HL-60 (cell line): ENCODE measurements at regions not wholly inside any gene's neighbourhood (a gene's known extent, or its start where the extent isn't known, plus 50 kb on each side); places are given as distances from the start of the nearest gene placed in this dataset.
A peak's percentile ranks its signal among the peaks of the same experiment; 100 is the strongest.

ENCODE experiments used
- DNase-seq, 2 experiments: peaks; one replicate each; pipeline ENCODE4 v3.0.0-alpha.2; 2010 to 2020; ENCODE audit warnings: low read depth in 1 of 2, low spot score in 1 of 2
- H3K27ac ChIP-seq: fragments of 250-450 bp; sonication (Bioruptor Pico); replicated peaks from 2 replicates; pipeline ENCODE4 v1.5.1; 2020; ENCODE audit warnings: mild to moderate bottlenecking, moderate library complexity
- H3K27me3 ChIP-seq: fragments of 250-450 bp; sonication (Bioruptor Pico); 2 replicates; pipeline ENCODE4 v1.5.1; 2021; ENCODE audit warnings: mild to moderate bottlenecking, moderate library complexity; ENCODE audit not compliant: insufficient read depth, poor library complexity, severe bottlenecking
- H3K4me3 ChIP-seq: replicated peaks from 2 replicates; pipeline ENCODE4 v1.5.1; 2011; ENCODE audit warnings: mild to moderate bottlenecking, control low read depth, low read length; ENCODE audit not compliant: insufficient read depth
- GABPA ChIP-seq: IDR thresholded peaks from 2 replicates; pipeline ENCODE4 v1.6.1; 2012; ENCODE audit warnings: low read depth
- POLR2AphosphoS5 ChIP-seq: IDR thresholded peaks from 2 replicates; pipeline ENCODE4 v1.6.1; 2012; ENCODE audit warnings: low read depth
- SPI1 ChIP-seq: IDR thresholded peaks from 2 replicates; pipeline ENCODE4 v1.6.1; 2012; ENCODE audit warnings: low read depth, mild to moderate bottlenecking, borderline replicate concordance
- TF ChIP-seq, protein P1 (sequence below): IDR thresholded peaks from 2 replicates; pipeline ENCODE4 v1.6.1; 2012; ENCODE audit warnings: low read depth; ENCODE audit not compliant: insufficient replicate concordance
- TF ChIP-seq, protein P2 (sequence below): IDR thresholded peaks from one replicate; pipeline ENCODE4 v1.5.1; 2011; ENCODE audit warnings: low read length, control low read depth, inconsistent platforms; ENCODE audit not compliant: insufficient read depth

DNA sequence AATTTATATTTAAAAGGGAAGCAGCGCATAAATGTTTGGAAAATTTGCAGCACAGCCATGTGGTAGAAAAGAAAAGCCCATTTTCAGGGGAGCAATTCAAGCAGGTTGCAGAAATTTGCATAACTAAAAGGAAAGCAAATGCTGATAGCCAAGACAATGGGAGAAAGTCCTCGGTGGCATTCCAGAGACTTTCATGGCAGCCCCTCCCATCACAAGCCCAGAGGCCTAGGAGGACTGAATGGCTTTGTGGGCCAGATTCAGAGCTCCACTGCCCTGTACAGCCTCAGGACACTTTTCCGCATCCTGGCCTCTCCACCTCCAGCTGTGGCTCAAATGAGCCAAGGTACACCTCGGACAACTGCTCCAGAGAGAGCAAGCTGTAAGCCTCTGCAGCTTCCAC, 462.9 kb downstream of the CDK5RAP2 start:
- DNase-seq: no peak
- no peak for TF ChIP-seq POLR2AphosphoS5
- TF ChIP-seq GABPA: no peak
- TF ChIP-seq, protein P1, sequence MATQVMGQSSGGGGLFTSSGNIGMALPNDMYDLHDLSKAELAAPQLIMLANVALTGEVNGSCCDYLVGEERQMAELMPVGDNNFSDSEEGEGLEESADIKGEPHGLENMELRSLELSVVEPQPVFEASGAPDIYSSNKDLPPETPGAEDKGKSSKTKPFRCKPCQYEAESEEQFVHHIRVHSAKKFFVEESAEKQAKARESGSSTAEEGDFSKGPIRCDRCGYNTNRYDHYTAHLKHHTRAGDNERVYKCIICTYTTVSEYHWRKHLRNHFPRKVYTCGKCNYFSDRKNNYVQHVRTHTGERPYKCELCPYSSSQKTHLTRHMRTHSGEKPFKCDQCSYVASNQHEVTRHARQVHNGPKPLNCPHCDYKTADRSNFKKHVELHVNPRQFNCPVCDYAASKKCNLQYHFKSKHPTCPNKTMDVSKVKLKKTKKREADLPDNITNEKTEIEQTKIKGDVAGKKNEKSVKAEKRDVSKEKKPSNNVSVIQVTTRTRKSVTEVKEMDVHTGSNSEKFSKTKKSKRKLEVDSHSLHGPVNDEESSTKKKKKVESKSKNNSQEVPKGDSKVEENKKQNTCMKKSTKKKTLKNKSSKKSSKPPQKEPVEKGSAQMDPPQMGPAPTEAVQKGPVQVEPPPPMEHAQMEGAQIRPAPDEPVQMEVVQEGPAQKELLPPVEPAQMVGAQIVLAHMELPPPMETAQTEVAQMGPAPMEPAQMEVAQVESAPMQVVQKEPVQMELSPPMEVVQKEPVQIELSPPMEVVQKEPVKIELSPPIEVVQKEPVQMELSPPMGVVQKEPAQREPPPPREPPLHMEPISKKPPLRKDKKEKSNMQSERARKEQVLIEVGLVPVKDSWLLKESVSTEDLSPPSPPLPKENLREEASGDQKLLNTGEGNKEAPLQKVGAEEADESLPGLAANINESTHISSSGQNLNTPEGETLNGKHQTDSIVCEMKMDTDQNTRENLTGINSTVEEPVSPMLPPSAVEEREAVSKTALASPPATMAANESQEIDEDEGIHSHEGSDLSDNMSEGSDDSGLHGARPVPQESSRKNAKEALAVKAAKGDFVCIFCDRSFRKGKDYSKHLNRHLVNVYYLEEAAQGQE: no peak
- no peaks in the 10 kb centered on the region for H3K27me3 ChIP-seq
- H3K4me3 ChIP-seq: no peak overlapping the region
- no peak overlapping the region for H3K27ac ChIP-seq

DNA sequence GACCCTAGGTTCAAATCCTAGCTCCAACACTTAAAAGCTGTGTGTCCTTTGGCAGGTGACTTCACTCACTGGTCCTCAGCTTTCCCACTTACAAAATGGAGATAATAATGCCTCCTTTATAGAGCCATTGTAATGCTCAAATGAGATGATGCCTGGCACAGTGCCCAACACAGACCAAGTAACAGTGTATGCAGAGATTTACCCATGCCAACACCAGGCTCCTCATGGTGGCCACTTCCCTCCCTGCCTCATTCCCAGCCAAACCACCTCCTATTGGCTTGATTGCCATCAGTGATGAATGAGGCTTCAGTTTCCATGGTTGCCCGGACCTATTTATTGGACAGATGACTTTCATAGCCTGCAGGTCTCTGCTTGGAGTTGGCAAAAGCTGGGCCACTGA, 469.4 kb downstream of the CDK5RAP2 start:
- DNase-seq: no peak
- TF ChIP-seq POLR2AphosphoS5: no peak
- TF ChIP-seq, protein P2, sequence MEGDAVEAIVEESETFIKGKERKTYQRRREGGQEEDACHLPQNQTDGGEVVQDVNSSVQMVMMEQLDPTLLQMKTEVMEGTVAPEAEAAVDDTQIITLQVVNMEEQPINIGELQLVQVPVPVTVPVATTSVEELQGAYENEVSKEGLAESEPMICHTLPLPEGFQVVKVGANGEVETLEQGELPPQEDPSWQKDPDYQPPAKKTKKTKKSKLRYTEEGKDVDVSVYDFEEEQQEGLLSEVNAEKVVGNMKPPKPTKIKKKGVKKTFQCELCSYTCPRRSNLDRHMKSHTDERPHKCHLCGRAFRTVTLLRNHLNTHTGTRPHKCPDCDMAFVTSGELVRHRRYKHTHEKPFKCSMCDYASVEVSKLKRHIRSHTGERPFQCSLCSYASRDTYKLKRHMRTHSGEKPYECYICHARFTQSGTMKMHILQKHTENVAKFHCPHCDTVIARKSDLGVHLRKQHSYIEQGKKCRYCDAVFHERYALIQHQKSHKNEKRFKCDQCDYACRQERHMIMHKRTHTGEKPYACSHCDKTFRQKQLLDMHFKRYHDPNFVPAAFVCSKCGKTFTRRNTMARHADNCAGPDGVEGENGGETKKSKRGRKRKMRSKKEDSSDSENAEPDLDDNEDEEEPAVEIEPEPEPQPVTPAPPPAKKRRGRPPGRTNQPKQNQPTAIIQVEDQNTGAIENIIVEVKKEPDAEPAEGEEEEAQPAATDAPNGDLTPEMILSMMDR: no peak
- no peak for TF ChIP-seq SPI1
- no peak for TF ChIP-seq GABPA
- TF ChIP-seq, protein P1: no peak
- Histone ChIP-seq H3K4me3 (no peak overlapping the region), H3K27ac (no peak overlapping the region), H3K27me3 (no peaks in the 10 kb centered on the region)

DNA sequence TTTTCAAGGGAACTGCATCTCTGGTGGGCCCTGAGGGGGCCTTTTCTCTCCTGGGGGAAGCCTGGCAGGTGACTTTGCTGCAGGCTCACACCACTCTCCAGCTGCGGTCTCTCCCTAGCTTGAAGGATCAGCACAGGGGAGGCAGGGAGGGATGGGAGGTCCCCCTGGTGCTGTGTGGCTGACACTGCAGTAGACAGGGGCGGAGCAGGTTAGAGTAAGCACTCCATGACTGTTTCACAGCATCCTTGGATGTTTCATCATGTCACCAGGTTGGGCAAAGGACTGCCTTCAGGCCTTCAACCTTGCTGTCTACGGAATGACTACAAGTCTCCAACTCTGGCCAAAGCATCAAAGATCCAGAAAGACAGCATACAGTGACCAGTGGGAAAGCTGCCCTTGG, 470.7 kb downstream of the CDK5RAP2 start:
- Histone ChIP-seq H3K4me3 (no peak overlapping the region), H3K27ac (no peak overlapping the region), H3K27me3 (no peaks in the 10 kb centered on the region)
- peak in 1 of 2 experiments; percentile 2 for DNase-seq
- TF ChIP-seq SPI1 (no peak), GABPA (no peak), POLR2AphosphoS5 (no peak)
- TF ChIP-seq, protein P1: no peak
- TF ChIP-seq, protein P2: no peak

DNA sequence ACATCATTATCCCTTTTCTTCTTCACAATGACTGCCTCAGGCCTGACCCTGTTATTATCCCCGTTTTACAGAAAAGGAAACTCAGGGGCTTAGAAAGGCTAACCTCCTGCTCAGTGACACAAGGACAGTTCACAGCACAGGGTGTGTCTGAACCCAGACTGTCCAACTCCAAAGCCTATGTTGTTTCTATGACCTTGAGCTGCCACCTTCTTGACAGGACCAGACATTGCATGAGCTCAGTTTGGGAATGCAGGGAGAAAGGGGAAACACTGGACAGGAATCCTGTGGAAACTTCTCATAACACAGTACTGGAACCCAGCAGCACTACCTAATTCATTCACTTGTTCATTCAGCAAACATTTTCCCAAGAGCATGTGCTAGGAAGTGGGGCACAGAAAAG, 472.8 kb downstream of the CDK5RAP2 start:
- Histone ChIP-seq H3K4me3 (no peak overlapping the region), H3K27me3 (peaks cover 3% of the 10 kb centered on the region), H3K27ac (no peak overlapping the region)
- TF ChIP-seq GABPA: no peak
- TF ChIP-seq, protein P2: no peak
- DNase-seq: no peak
